Epithelial cell of esophagus (primary cell): ENCODE measurements at regions not wholly inside any gene's neighbourhood (a gene's known extent, or its start where the extent isn't known, plus 50 kb on each side); places are given as distances from the start of the nearest gene placed in this dataset.
"Not testable (repeated sequence)": the region's sequence is repeated elsewhere in the genome, so short reads cannot be mapped to it uniquely, and the experiment has no call there.

Experiments used
- DNase-seq: peaks from one replicate; pipeline ENCODE4 v3.0.0; 2010; ENCODE audit warnings: low read depth
- H3K4me3 ChIP-seq: 2 replicates; pipeline ENCODE4 v1.5.1; 2011; ENCODE audit warnings: mild to moderate bottlenecking, low read length, control low read depth
- CTCF ChIP-seq: IDR thresholded peaks from 2 replicates; pipeline ENCODE4 v1.5.1; 2011; ENCODE audit warnings: low read depth, mild to moderate bottlenecking, low read length, control low read depth, inconsistent platforms; ENCODE audit not compliant: insufficient read depth; ENCODE audit errors: missing control alignments

DNA sequence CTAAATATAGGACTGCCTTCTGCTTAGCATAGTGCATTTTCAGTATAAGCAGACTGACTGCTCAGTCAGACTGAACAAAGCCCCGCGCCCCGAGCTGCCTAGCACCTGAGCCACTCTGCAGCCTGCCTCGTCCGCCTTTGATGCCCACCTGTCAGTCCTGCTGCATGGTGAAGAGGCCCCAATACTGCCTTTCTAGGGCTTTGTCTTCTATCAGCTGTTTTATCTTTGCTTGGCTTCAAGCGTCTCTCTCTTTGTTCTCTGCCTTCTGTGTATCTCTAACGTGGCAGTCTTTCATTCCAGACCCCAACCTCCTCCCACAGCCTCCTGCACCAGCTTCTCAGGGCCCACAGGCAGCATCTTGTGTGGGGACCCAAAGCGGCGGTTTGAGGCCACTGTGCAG, 1001.0 kb downstream of the VRK1 start:
- TF ChIP-seq CTCF, result no peak
- H3K4me3 ChIP-seq, result no peak overlapping the region
- no peak for DNase-seq

- peak; percentile 44 for DNase-seq
- TF ChIP-seq CTCF, result no peak
- no peak overlapping the region for H3K4me3 ChIP-seq
Measured at GRCh38 chr14:97802430-97803373, 1005.5 kb downstream of the VRK1 start.

GRCh38 chr14:97804056-97804455, 1006.9 kb downstream of the VRK1 start:
- no peak overlapping the region for H3K4me3 ChIP-seq
- no peak for TF ChIP-seq CTCF
- DNase-seq, result no peak

DNA sequence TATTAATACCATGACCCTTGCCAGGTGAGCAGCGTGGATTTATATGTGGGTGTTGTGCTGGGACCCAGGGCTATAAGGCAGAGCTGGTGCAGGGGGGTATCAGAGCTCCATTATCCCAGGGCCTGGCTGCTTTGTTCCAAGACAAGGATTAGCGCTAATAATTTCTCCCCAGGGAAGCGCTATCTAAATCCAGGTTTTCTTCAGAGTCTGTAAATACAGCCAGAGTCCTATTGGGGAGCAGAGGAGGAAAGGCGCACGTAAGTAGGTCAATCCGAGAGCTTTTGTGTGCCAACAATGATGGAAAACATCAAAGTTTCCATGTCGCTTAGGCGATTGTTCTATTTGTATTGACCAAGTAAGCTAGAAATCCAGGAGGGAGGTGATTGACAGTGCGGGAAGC, 1009.7 kb downstream of the VRK1 start:
- no peak for DNase-seq
- H3K4me3 ChIP-seq, result no peak overlapping the region
- TF ChIP-seq CTCF, result no peak

DNA sequence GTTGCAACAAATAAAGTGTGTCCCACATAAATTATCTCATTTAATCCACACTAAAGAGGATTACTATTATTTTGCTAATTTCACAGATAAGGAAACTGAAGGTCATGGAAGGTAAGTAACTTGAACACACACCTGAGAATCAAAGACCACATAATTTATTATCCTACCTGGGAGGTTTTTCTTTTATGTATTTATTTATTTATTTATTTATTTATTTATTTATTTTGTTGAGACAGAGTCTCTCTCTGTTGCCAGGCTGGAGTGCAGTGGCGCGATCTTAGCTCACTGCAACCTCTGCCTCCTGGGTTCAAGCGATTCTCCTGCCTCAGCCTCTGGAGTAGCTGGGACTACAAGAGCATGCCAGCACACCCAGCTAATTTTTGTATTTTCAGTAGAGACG, 1011.4 kb downstream of the VRK1 start:
- H3K4me3 ChIP-seq, DNase-seq: not testable (repeated sequence)

DNA sequence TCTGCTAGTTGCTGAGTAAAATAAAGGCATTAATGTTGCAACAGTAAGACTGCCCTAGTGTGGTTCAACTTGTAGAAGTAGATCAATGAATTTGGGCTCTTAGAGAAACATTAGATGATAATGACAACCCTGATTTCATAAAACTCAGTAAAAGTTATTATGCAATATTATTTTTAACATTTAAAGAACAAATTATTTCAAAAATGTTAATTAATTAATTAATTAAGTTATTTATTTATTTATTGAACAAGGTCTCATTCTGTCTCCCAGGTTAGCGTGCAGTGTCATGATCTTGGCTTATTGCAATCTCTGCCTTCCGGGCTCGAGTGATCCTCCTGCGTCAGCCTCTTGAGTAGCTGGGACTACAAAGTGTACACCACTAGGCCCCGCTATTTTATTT, 1016.4 kb downstream of the VRK1 start:
- no peak overlapping the region for H3K4me3 ChIP-seq
- TF ChIP-seq CTCF, result no peak
- DNase-seq, result no peak

DNA sequence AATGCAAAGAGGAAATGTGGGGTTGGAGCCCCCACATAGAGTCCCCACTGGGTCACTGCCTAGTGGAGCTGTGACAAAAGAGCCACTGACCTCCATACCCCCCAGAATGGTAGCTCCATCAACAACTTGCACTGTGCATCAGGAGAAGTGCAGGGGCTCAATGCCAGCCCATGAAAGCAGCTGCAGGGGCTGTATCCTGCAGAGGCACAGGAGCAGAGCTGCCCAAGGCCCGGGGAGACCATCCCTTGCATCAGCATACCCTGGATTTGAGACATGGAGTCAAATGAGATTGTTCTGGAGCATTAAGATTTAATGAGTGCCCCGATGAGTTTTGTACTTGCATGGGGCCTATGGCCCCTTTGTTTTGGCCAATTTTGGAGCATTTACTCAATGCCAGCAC, 1023.6 kb downstream of the VRK1 start:
- no peak for TF ChIP-seq CTCF
- no peak overlapping the region for H3K4me3 ChIP-seq
- no peak for DNase-seq
